Liver (tissue), 8 donors: ENCODE measurements at regions not wholly inside any gene's neighbourhood (a gene's known extent, or its start where the extent isn't known, plus 50 kb on each side); places are given as distances from the start of the nearest gene placed in this dataset.

Experiments
- DNase-seq: peaks from one replicate; pipeline ENCODE4 v3.0.0-alpha.2; 2017; ENCODE audit warnings: low spot score
- H3K27ac ChIP-seq, 2 donors: one replicate each; pipeline ENCODE4 v1.7.0; 2013; ENCODE audit warnings: inconsistent platforms in 2 of 2, low read length in 2 of 2, control low read depth in 1 of 2, low read depth in 1 of 2, mild to moderate bottlenecking in 1 of 2
- H3K27me3 ChIP-seq, 4 donors: one replicate each; pipeline versions ENCODE4 v1.6.1 to v1.7.0; 2013; ENCODE audit warnings: low read length in 3 of 4, inconsistent platforms in 1 of 4, mild to moderate bottlenecking in 1 of 4, moderate library complexity in 1 of 4; ENCODE audit not compliant: control insufficient read depth in 4 of 4, insufficient read depth in 4 of 4
- H3K36me3 ChIP-seq, 4 donors: one replicate each; pipeline versions ENCODE4 v1.6.1 to v1.7.0; 2013; ENCODE audit warnings: low read length in 3 of 4, mild to moderate bottlenecking in 3 of 4, low read depth in 1 of 4, moderate library complexity in 1 of 4; ENCODE audit not compliant: control insufficient read depth in 4 of 4, insufficient read depth in 3 of 4
- H3K4me1 ChIP-seq, 4 donors: one replicate each; pipeline versions ENCODE4 v1.6.1 to v1.7.0; 2013; ENCODE audit warnings: low read length in 3 of 4, mild to moderate bottlenecking in 3 of 4, moderate library complexity in 1 of 4; ENCODE audit not compliant: control insufficient read depth in 4 of 4, insufficient read depth in 4 of 4
- H3K4me3 ChIP-seq, 3 donors: one replicate each; pipeline versions ENCODE4 v1.6.1 to v1.7.0; 2013; ENCODE audit warnings: low read length in 3 of 3, control low read depth in 1 of 3, low read depth in 1 of 3, mild to moderate bottlenecking in 1 of 3
- H3K9ac ChIP-seq, 2 donors: one replicate each; pipeline ENCODE4 v1.7.0; 2013; ENCODE audit warnings: low read length in 2 of 2, mild to moderate bottlenecking in 2 of 2, moderate library complexity in 2 of 2, control low read depth in 1 of 2, low read depth in 1 of 2
- H3K9me3 ChIP-seq, 4 donors: one replicate each; pipeline versions ENCODE4 v1.6.1 to v1.7.0; 2013; ENCODE audit warnings: low read length in 3 of 4; ENCODE audit not compliant: control insufficient read depth in 4 of 4
- CTCF ChIP-seq: fragments of 150-350 bp; IDR thresholded peaks from 2 replicates; pipeline ENCODE4 v1.5.1; 2017; ENCODE audit warnings: improper control_type of control experiment, low read depth, low read length; ENCODE audit not compliant: missing input control
- EGR1 ChIP-seq, 2 donors: IDR thresholded peaks; 2 replicates each; pipeline ENCODE4 v1.6.1; 2016 to 2018; ENCODE audit warnings: antibody characterized with exemption in 2 of 2, low read depth in 2 of 2
- FOXA1 ChIP-seq: IDR thresholded peaks from 2 replicates; pipeline ENCODE4 v1.6.1; 2016; ENCODE audit warnings: antibody characterized with exemption
- FOXA2 ChIP-seq: IDR thresholded peaks from 2 replicates; pipeline ENCODE4 v1.6.1; 2016; ENCODE audit warnings: antibody characterized with exemption
- GABPA ChIP-seq, 2 donors: IDR thresholded peaks in 1 of 2; conservative IDR thresholded peaks in 1 of 2; 2 replicates each; pipeline ENCODE4 v1.6.1; 2016; ENCODE audit warnings: antibody characterized with exemption in 2 of 2, mild to moderate bottlenecking in 1 of 2, moderate library complexity in 1 of 2
- HNF4A ChIP-seq, 2 donors: conservative IDR thresholded peaks; 2 replicates each; pipeline ENCODE4 v1.6.1; 2016; ENCODE audit warnings: antibody characterized with exemption in 2 of 2, mild to moderate bottlenecking in 2 of 2
- HNF4G ChIP-seq: IDR thresholded peaks from 2 replicates; pipeline ENCODE4 v1.6.1; 2016; ENCODE audit warnings: antibody characterized with exemption
- JUND ChIP-seq, 2 donors: IDR thresholded peaks; 2 replicates each; pipeline ENCODE4 v1.6.1; 2016; ENCODE audit warnings: antibody characterized with exemption in 2 of 2
- MAX ChIP-seq: IDR thresholded peaks from 2 replicates; pipeline ENCODE4 v1.6.1; 2016; ENCODE audit warnings: antibody characterized with exemption
- NR2F2 ChIP-seq: IDR thresholded peaks from 2 replicates; pipeline ENCODE4 v1.6.1; 2016; ENCODE audit warnings: antibody characterized with exemption
- RAD21 ChIP-seq, 2 donors: IDR thresholded peaks; 2 replicates each; pipeline ENCODE4 v1.6.1; 2016; ENCODE audit warnings: antibody characterized with exemption in 2 of 2, mild to moderate bottlenecking in 2 of 2
- RXRA ChIP-seq, 2 donors: IDR thresholded peaks; 2 replicates each; pipeline ENCODE4 v1.6.1; 2017 to 2018; ENCODE audit warnings: antibody characterized with exemption in 2 of 2, mild to moderate bottlenecking in 1 of 2
- SP1 ChIP-seq: IDR thresholded peaks from 2 replicates; pipeline ENCODE4 v1.6.1; 2018; ENCODE audit warnings: antibody characterized with exemption, mild to moderate bottlenecking
- TAF1 ChIP-seq: conservative IDR thresholded peaks from 2 replicates; pipeline ENCODE4 v1.6.1; 2016; ENCODE audit warnings: antibody characterized with exemption, mild to moderate bottlenecking
- YY1 ChIP-seq: IDR thresholded peaks from 2 replicates; pipeline ENCODE4 v1.6.1; 2016; ENCODE audit warnings: antibody characterized with exemption, mild to moderate bottlenecking
- ZBTB33 ChIP-seq: IDR thresholded peaks from 2 replicates; pipeline ENCODE4 v1.6.1; 2016; ENCODE audit warnings: antibody characterized with exemption
- WGBS: extraction: QIAGEN DNeasy Blood & Tissue Kit; methylation state at CpG from one replicate; pipeline ENCODE4 v1.1.7; 2013; 5-methylcytosine and 5-hydroxymethylcytosine counted together
- TF ChIP-seq, protein P1 (sequence below): IDR thresholded peaks from 2 replicates; pipeline ENCODE4 v1.6.1; 2016; ENCODE audit warnings: antibody characterized with exemption
- TF ChIP-seq, protein P2 (sequence below): IDR thresholded peaks from 2 replicates; pipeline ENCODE4 v1.6.1; 2016; ENCODE audit warnings: antibody characterized with exemption, mild to moderate bottlenecking
- donor health status: healthy.
- donor health status: healthy.
- donor health status: healthy.
- donor health status: healthy.
- donor health status: healthy.

GRCh38 chr1:193411714-193412113 lies 225.3 kb upstream of the B3GALT2 start:
- H3K4me1 ChIP-seq = no peaks in the 10 kb centered on the region
- DNase-seq = no peak
- no peaks in the 10 kb centered on the region for H3K36me3 ChIP-seq
- H3K27ac ChIP-seq = no peak overlapping the region
- 76% methylated on average over 5 of the region's 5 CpGs for WGBS
- no peaks in the 10 kb centered on the region for H3K9me3 ChIP-seq
- H3K9ac ChIP-seq = no peak overlapping the region
- no peaks in the 10 kb centered on the region for H3K27me3 ChIP-seq
- no peak for TF ChIP-seq FOXA1
- TF ChIP-seq, protein P1, sequence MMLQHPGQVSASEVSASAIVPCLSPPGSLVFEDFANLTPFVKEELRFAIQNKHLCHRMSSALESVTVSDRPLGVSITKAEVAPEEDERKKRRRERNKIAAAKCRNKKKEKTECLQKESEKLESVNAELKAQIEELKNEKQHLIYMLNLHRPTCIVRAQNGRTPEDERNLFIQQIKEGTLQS = no peak
- TF ChIP-seq, protein P2, sequence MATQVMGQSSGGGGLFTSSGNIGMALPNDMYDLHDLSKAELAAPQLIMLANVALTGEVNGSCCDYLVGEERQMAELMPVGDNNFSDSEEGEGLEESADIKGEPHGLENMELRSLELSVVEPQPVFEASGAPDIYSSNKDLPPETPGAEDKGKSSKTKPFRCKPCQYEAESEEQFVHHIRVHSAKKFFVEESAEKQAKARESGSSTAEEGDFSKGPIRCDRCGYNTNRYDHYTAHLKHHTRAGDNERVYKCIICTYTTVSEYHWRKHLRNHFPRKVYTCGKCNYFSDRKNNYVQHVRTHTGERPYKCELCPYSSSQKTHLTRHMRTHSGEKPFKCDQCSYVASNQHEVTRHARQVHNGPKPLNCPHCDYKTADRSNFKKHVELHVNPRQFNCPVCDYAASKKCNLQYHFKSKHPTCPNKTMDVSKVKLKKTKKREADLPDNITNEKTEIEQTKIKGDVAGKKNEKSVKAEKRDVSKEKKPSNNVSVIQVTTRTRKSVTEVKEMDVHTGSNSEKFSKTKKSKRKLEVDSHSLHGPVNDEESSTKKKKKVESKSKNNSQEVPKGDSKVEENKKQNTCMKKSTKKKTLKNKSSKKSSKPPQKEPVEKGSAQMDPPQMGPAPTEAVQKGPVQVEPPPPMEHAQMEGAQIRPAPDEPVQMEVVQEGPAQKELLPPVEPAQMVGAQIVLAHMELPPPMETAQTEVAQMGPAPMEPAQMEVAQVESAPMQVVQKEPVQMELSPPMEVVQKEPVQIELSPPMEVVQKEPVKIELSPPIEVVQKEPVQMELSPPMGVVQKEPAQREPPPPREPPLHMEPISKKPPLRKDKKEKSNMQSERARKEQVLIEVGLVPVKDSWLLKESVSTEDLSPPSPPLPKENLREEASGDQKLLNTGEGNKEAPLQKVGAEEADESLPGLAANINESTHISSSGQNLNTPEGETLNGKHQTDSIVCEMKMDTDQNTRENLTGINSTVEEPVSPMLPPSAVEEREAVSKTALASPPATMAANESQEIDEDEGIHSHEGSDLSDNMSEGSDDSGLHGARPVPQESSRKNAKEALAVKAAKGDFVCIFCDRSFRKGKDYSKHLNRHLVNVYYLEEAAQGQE = no peak
- no peak for TF ChIP-seq SP1
- no peak for TF ChIP-seq TAF1
- no peak for TF ChIP-seq HNF4A (conservative IDR thresholded peaks at IDR 0.05)
- no peak for TF ChIP-seq NR2F2
- TF ChIP-seq EGR1 (IDR thresholded peaks at IDR 0.05; ENCODE audit: low read depth in 2 of 2) = no peak
- TF ChIP-seq HNF4G = no peak
- no peak for TF ChIP-seq ZBTB33
- no peak for TF ChIP-seq GABPA (IDR thresholded peaks at IDR 0.05 in 1 of 2, conservative IDR thresholded peaks at IDR 0.05 in 1 of 2)
- no peak for TF ChIP-seq MAX
- TF ChIP-seq CTCF = no peak
- TF ChIP-seq RAD21 (IDR thresholded peaks at IDR 0.05) = no peak
- no peak for TF ChIP-seq JUND (IDR thresholded peaks at IDR 0.05)
- no peak for TF ChIP-seq FOXA2
- no peak for TF ChIP-seq YY1
- no peak for TF ChIP-seq RXRA (IDR thresholded peaks at IDR 0.05)
- H3K4me3 ChIP-seq = no peak overlapping the region
